ENCODE measurements at regions not wholly inside any gene's neighbourhood (a gene's known extent, or its start where the extent isn't known, plus 50 kb on each side); places are given as distances from the start of the nearest gene placed in this dataset.
"Not testable (repeated sequence)": the region's sequence is repeated elsewhere in the genome, so short reads cannot be mapped to it uniquely, and the experiment has no call there.

DNA sequence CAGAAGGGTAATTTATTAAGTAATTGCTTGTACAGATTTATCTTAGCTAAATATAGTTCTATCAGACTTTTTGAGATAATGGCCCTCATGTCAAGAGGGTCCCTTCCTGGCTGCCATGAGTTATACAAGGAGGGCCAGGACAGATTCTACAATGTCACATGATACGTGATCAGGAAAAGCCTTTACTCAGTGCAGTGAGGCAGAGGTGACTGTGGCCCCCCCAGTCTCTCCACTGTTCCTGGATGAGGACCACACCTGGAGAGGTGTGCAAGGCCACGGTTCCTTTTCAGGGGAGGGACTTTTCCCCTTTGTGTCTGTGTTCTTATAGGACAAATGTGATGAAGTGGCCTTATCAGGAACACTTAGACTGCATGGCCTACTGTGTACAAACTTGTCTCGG, 54.3 kb upstream of the LRCH1 start:
- DNase-seq, result no peak

DNA sequence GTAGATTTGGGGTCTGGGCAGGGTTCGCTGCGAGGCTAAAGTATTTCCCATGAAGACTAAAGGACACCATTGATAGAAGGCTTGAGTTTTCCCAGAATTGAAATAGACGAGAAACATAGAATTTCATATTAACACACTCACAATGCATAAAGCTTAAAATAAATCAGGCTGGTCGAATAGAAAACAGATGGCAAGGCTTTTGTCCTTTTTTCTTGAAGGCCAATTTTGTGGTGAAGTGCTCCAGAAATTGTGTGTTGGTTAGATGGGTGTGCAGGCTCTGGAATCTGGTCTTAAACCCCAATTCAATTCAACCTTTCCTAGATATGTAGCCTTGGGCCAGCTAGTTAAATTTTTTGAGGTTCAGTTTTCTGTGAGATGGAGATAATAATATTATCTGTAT, 56.9 kb upstream of the LRCH1 start:
- no peak for DNase-seq

- no peak for DNase-seq
Observed at GRCh38 chr13:46495651-46496050, 57.3 kb upstream of the LRCH1 start.

DNA sequence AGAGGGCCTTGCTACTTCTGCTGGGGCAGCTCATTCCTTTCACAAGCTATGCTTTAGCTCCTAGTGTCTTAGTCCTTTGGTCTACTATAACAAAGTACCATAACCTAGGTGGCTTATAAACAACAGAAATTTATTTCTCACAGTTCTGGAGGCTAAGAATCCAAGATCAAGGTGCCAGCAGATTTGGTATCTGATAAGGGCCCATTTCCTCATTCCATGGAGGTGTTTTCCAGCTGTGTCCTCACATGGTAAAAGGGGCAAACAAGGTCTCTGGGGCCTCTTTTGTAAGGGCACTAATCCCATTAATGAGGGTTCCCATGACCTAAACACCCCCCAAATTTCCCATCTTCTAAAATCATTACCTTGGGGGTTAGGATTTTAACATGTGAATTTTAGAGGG, 57.9 kb upstream of the LRCH1 start:
- DNase-seq, result no peak

DNA sequence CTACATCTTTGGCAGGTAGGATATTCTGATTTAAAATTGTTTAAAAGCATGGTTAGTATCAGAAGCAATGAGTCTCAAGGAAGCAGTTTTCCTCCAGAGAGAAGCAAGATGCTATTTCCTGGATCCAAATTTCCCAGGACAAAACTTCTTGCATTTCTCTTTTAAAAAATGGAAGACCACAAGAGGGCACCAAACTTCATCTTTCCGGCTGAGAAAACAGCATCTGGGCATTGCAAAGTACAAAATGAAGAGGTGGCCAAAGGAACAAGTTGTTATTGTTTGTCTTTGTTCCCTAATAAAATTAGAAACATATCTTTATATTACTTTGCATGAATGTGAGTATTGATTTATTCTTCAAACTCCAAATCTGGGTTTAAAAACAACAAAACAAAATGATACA, 60.0 kb upstream of the LRCH1 start:
- DNase-seq, result no peak

- no peak for DNase-seq
Observed at GRCh38 chr13:46491641-46492040, 61.3 kb upstream of the LRCH1 start.

DNA sequence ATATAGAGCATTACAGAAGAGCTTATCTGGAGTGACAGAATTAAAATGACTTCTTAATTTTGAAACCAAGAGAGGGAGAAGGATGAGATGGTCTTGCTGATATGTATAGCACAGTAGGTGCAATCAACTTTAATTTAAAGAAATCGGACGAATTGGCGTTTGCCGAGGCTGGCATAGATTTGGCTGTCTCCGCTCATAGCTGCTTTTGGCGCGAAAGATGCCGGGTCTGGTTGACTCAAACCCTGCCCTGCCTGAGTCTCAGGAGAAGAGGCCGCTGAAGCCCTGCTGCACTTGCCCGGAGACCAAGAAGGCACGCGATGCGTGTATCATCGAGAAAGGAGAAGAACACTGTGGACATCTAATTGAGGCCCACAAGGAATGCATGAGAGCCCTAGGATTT, 62.3 kb upstream of the LRCH1 start:
- DNase-seq, result not testable (repeated sequence)

GRCh38 chr13:46490129-46490528, 62.8 kb upstream of the LRCH1 start:
- no peak for DNase-seq

DNA sequence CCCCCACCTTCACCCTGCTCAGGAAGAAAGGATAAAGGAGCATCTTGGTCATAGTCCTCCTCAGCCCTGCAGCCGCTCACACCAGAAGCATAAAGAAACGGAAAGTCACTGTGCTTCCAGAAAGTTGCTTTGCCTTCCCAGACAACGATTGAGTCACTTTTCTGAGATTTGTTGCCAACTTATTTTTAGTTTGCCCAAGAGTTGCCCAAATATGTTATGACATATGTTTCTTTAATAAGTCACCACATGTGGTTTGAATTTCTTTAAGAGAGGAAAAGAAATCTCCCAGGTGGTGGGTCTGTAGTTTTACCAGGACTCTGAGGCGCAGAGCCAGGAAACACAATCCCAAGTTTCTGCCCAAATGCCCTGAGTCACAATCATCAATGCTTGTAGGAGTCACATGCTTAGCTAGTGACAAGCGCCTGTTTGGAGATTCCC, 63.4 kb upstream of the LRCH1 start:
- DNase-seq, result no peak

GRCh38 chr13:46487748-46488147, 65.2 kb upstream of the LRCH1 start:
- no peak for DNase-seq

DNA sequence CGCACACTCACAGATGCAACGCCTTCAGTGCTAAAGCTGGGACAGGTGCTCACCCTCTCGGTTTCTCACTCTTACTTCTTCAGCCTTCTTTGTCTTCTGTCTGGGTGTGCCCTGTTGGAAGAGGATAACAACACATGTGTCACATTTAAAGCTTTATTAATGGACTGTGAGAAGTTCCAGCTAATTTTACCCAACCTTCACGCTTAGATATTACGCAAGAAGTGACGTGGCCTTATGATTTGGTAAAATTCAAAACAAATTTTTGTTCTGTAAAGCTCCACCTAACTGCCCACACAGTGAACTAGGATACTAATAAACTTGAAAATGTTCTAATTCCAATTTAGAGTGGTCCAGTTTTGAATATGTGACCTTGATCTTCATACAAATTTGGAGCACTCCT, 66.7 kb upstream of the LRCH1 start:
- no peak for DNase-seq

- no peak for DNase-seq
Observed at GRCh38 chr13:46484561-46484960, 68.4 kb upstream of the LRCH1 start.

GRCh38 chr13:46481166-46481565, 71.8 kb upstream of the LRCH1 start:
- DNase-seq, result no peak

DNA sequence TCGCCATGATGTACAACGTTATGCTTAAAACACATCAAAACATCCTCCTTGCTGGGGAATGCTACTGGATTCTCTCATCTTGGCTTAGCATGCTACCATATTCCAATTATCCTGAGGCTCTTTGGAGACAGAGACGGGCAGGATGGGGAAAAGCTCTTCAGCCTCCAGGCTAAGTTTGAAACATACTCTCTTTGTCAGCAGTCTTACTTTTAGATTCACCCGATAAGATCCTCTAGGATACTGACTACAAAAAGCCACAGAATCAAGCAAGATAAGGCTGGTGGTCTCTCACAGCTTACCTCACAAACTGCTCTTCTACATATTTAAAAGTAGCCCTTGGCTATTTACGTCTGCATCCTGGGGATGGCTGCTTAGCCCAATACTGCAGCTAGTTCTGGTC, 72.8 kb upstream of the LRCH1 start:
- DNase-seq, result no peak

- no peak for DNase-seq
Observed at GRCh38 chr13:46479691-46480090, 73.3 kb upstream of the LRCH1 start.

- DNase-seq, result no peak
Observed at GRCh38 chr13:46479283-46479682, 73.7 kb upstream of the LRCH1 start.

GRCh38 chr13:46478651-46479050, 74.3 kb upstream of the LRCH1 start:
- no peak for DNase-seq

DNA sequence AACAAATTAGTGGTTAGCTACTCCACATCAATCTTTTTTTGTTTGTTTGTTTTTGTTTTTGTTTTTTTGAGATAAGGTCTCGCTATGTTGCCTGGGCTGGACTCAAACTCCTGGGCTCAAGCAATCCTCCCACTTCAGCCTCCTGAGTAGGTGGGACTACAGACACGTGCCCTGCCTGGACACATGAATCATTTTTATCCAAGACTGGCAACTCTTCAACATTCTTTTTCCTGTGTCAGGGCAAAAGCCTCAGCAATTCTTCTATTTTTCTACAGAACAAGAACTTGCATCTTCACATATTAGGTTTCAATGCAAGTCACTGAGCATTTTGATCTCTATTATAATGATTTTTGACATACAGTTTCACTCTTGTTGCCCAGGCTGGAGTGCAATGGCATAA, 76.8 kb upstream of the LRCH1 start:
- DNase-seq, result no peak

DNA sequence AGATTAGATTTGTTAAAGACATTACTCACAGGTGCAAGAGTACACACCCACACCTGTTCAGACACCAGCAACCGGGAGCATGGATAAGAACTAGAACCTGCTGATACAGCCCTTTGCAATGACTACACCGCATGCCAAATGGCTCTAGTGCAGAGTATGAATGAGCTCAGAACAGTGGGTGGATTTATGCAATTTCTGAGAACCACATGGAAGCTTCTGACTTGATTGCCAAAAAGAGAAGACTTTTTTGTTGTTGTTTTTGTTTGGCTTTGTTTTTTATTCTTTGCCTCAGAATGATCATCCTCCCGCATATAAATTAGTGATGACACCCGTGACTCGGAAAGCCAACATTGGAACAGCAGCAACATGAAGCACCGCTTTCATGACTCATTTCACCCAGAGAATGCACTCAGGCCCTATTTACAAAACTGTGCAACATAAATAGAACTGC, 77.4 kb upstream of the LRCH1 start:
- no peak for DNase-seq

- no peak for DNase-seq
Observed at GRCh38 chr13:46473806-46474205, 79.2 kb upstream of the LRCH1 start.

GRCh38 chr13:46472384-46472783, 80.6 kb upstream of the LRCH1 start:
- DNase-seq, result no peak

GRCh38 chr13:46469699-46470098, 82.6 kb upstream of the RUBCNL start:
- not testable (repeated sequence) for DNase-seq

DNA sequence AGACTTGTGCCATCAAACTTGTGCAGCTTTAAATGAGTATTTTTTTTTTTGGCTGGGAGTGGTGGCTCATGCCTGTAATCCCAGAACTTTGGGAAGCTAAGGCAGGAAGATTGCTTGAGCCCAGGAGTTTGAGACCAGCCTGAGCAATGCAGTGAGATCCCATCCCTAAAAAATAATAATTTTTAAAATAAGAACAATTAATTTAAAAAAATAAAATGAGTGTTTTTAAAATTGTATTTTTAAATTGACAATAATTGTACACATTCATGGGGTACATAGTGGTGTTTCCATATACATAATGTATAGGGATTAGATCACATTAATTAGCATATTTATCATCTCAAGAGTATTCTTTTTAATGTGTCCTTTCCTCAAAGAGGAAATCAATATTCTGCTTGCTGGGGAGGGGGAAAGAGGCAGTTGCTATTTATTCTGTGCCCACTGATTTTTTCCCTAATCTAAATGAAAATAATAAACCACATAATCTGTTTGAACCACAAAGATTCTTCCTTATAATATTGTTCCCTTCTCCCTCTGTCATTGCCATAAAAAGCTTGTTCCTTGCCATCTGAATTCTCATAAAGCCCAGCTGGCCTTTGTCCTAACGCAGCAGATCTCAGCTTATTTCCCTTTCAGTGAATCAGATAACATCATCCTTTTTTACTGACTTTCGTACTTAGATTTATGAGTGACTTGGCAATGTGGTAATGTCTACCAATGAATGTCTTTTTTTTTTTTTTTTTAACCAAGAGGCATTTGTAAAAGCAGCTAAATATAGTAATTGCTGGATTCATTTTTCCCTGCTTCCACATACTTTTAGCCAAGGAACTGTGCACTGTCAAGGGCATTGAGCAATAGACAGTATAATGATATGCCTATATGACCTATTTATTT, 81.8 kb upstream of the RUBCNL start:
- no peak for DNase-seq

DNA sequence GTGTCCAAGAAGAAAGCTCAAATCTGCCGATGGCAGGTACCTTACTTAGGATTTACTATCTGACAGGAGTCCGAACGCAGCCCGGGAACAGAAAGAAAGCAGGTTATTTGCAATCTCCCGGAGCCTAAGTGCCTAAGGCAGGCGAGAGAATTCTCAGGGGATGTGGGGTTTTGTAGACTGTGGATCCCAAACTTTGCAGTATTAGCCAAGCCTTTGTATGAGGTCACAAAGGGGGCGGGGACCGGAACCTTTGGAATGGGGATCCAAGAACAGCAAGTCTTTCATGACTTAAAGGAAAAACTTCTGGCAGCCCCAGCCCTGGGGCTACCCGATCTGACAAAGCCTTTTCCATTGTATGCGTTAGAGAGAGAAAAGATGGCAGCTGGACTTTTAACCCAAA, 80.6 kb upstream of the RUBCNL start:
- not testable (repeated sequence) for DNase-seq

DNA sequence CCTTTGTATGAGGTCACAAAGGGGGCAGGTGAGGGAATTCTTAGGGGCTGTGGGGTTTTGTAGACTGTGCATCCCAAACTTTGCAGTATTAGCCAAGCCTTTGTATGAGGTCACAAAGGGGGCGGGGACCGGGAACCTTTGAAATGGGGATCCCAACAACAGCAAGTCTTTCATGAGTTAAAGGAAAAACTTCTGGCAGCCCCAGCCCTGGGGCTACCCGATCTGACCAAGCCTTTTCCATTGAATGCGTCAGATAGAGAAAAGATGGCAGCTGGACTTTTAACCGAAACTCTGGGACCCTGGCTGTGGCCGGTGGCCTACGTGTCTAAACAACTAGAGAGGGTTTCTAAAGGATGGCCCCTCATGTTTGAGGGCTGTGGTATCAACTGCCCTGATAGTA, 79.0 kb upstream of the RUBCNL start:
- DNase-seq, result not testable (repeated sequence)
